HEK293 (cell line): ENCODE measurements at regions not wholly inside any gene's neighbourhood (a gene's known extent, or its start where the extent isn't known, plus 50 kb on each side); places are given as distances from the start of the nearest gene placed in this dataset.

Source experiments
- ZBTB8A ChIP-seq: fragments of 450-650 bp; formaldehyde crosslinking; IDR thresholded peaks from 2 replicates; pipeline ENCODE4 v1.5.1; 2016; ENCODE audit warnings: missing biosample characterization, missing genetic modification characterization
- ZNF146 ChIP-seq: fragments of 450-650 bp; formaldehyde crosslinking; IDR thresholded peaks from 2 replicates; pipeline ENCODE4 v1.5.1; 2016; ENCODE audit warnings: missing biosample characterization, missing genetic modification characterization
- ZNF274 ChIP-seq, 2 experiments: fragments of 200-500 bp in 1 of 2; fragments of 450-650 bp in 1 of 2; sonication (Bioruptor generic) in 1 of 2; formaldehyde crosslinking in 1 of 2; IDR thresholded peaks; 2 replicates each; pipeline versions ENCODE4 v1.5.1 to v1.6.1; 2014 to 2016; ENCODE audit warnings: borderline replicate concordance in 1 of 2, inconsistent platforms in 1 of 2, low read length in 1 of 2, missing biosample characterization in 1 of 2, missing genetic modification characterization in 1 of 2
- ZNF391 ChIP-seq: fragments of 450-650 bp; formaldehyde crosslinking; IDR thresholded peaks from 2 replicates; pipeline ENCODE4 v1.5.1; 2016; ENCODE audit warnings: low read depth, missing biosample characterization, missing genetic modification characterization, borderline replicate concordance
- TF ChIP-seq, protein P1 (sequence below): fragments of 450-650 bp; formaldehyde crosslinking; IDR thresholded peaks from 2 replicates; pipeline ENCODE4 v1.5.1; 2016; ENCODE audit warnings: missing biosample characterization, missing genetic modification characterization
- TF ChIP-seq, protein P2 (sequence below): IDR thresholded peaks from 2 replicates; pipeline ENCODE4 v1.6.1; 2011; ENCODE audit warnings: mild to moderate bottlenecking, low read depth, low read length, borderline replicate concordance

DNA sequence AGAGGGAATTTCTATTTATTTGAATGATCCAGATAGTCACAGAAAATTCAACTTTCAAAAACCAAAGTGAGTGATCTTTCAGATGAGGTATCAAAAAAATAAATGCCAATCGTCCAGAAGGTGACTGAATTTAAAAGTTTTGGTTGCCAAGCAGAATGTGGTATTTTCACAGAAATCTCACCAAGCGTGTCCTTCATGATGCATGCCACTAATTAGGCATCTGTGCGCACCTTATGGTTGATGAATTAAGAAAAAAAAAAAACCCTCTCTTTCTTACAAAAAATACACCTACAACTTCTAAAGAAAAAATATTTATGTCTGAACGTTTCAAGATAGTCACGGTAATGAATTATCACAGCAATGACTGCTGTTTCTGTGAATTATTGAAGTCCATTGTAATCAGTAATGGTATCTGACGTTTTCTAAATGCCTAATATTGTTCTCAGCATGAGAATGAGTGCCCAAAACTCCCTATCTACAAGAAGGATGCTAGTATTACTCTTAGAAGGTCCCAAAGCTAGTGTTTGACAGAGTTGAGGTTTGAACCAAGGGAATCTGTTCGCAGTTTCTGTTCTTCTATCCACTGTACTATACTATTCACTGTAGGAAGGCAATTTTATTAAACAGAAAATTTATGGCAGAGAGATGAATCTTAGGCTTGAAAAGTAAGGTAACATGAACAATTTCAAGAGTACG lies 219.6 kb upstream of the NETO1 start:
- TF ChIP-seq ZNF391 (tag by site-specific recombination) (no peak), ZBTB8A (tag by site-specific recombination) (no peak), ZNF274 (IDR thresholded peaks at IDR 0.05; ENCODE audit: low read length) (no peak), ZNF274 (tag by site-specific recombination; IDR thresholded peaks at IDR 0.05; ENCODE audit: borderline replicate concordance) (no peak), ZNF146 (tag by site-specific recombination) (no peak)
- TF ChIP-seq, protein P1, sequence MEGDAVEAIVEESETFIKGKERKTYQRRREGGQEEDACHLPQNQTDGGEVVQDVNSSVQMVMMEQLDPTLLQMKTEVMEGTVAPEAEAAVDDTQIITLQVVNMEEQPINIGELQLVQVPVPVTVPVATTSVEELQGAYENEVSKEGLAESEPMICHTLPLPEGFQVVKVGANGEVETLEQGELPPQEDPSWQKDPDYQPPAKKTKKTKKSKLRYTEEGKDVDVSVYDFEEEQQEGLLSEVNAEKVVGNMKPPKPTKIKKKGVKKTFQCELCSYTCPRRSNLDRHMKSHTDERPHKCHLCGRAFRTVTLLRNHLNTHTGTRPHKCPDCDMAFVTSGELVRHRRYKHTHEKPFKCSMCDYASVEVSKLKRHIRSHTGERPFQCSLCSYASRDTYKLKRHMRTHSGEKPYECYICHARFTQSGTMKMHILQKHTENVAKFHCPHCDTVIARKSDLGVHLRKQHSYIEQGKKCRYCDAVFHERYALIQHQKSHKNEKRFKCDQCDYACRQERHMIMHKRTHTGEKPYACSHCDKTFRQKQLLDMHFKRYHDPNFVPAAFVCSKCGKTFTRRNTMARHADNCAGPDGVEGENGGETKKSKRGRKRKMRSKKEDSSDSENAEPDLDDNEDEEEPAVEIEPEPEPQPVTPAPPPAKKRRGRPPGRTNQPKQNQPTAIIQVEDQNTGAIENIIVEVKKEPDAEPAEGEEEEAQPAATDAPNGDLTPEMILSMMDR (tag by site-specific recombination): no peak
- TF ChIP-seq, protein P2, sequence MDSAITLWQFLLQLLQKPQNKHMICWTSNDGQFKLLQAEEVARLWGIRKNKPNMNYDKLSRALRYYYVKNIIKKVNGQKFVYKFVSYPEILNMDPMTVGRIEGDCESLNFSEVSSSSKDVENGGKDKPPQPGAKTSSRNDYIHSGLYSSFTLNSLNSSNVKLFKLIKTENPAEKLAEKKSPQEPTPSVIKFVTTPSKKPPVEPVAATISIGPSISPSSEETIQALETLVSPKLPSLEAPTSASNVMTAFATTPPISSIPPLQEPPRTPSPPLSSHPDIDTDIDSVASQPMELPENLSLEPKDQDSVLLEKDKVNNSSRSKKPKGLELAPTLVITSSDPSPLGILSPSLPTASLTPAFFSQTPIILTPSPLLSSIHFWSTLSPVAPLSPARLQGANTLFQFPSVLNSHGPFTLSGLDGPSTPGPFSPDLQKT: no peak
